Kidney glomerular epithelial cell (primary cell): ENCODE measurements at regions not wholly inside any gene's neighbourhood (a gene's known extent, or its start where the extent isn't known, plus 50 kb on each side); places are given as distances from the start of the nearest gene placed in this dataset.
"Not testable (repeated sequence)": the region's sequence is repeated elsewhere in the genome, so short reads cannot be mapped to it uniquely, and the experiment has no call there.

Source experiments
- DNase-seq: peaks from one replicate; lab custom pipeline; 2025; lab: John Stamatoyannopoulos, UW

DNA sequence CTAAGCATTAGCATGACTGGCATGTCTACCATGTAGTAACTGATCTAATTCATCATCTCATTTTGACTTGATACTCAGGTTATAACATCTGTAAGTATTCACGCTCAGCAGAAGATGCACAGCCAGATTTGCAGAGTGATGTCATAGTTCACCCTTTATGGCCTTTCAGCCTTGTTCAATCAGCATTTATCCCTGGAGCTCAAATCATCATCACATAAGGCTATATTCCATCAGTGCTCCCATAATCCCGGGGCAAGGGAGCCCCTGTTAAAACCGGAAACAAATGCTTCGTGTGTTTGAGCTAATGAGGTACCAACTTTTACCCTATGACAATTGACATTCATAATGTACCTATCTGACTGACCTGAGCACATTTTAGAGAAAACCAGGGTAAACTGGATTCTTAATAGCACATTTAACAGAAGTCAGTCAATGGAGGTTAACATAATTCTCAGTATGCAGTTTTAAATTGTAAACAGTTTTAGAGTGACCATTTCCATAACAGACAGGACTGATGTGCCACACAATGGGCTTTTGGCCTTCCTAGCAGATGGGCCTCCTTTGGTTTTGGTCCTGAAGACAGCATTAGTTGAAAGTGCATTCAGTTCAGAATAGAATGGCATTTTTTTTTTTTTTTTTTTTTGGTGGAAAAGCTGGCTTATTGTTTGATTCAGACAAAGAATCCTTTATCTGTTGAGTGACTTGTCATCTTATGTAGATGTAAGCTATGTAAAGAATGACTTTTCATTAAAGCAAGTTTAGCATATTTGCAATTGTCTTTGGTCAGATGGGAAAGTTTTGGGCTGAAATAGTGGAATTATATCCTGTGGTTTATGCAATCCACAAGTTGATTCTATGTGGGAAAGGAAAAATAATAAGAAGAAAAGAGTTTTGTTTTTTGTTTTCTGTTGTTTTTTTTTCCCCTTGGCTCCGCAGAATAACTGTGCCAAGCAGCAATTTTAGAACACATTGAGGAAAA is 866.0 kb upstream of the ACVR2A start:
- DNase-seq, result no peak

DNA sequence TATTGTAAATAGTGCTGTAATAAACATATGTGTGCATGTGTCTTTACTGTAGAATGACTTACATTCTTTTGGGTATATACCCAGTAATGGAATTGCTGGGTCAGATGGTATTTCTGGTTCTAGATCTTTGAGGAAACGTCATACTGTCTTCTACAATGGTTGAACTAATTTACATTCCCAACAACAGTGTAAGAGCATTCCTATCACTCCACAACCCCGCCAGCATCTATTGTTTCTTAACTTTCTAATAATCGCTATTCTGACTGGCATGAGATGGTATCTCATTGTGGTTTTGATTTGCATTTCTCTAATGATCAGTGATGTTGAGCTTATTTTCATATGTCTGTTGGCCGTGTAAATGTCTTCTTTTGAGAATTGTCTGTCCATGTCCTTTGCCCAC is 873.8 kb upstream of the ACVR2A start:
- not testable (repeated sequence) for DNase-seq

DNA sequence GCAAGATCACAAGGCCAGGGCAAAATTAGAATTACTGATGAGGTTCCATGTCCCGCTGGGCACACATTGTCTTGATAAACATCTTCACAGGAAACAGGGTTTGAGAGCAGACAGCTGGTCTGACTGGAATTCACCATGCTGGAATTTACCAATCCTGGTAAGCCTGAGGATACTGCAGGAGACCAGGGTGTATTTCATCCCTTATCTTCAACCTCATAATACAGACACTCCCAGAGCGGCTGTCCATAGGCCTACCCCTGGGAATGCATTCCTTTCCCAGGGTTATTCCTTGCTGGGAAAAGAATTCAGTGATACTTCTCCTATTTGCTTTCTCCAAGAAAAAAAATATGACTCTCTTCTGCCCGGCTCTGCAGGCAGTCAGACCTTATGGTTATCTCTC is 875.1 kb upstream of the ACVR2A start:
- DNase-seq, result not testable (repeated sequence)

DNA sequence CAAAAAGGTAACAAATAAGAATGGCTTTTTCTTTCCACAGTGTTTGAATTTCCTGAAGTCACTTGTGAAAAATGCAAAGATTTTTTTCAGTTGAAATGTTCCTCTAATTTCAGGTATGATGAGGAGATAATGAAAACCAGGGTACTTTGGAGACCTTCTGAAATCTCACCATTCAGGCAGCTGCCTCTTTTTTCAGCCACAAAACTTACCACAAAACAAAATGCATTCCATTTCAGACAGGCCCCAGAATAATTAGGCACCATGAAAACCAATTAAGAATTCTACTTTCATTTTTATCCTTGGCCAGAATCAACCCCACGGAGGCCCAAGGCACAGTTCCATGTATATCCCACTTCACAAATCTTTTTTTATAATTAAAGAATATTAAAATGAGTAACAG is 880.3 kb upstream of the ACVR2A start:
- DNase-seq, result no peak

DNA sequence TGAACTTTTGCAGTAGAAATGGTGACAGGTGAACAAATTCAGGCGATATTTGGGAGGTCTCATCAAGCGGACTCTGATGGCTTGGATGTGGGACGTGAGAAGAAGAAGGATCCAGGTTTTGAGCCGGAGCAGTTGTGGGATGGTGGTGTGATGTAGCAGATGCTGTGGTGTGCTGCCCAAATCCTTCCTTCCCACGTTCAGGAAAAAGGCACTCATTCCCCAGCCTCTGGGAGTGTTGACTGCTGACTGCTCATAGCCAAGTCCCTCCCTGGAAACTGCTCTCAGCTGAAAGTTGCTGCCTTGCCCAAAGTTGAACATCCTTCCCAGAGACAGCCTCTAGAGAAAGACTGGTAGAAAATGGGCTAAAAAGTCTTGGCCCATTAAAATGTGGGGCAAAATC is 890.3 kb upstream of the ACVR2A start:
- no peak for DNase-seq

DNA sequence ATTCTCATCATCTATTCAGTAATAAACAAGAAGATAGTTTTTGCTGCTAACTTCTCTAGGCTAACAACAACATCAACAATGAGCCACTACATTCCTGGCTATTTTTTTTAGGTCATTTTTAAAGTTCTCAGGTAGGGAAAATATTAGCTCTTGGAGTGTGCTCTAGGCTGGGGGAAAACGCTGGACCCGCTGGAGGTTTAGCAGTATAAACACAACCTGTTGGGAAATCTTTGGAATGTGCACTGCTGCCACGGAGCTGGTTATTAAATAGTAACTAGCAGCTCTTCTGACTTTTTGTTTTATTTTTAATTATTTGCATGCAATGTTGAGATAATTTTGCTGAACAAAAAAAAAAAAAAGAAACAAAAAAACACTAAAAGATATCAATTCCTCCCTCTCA is 892.1 kb upstream of the ACVR2A start:
- DNase-seq, result peak; percentile 30

DNA sequence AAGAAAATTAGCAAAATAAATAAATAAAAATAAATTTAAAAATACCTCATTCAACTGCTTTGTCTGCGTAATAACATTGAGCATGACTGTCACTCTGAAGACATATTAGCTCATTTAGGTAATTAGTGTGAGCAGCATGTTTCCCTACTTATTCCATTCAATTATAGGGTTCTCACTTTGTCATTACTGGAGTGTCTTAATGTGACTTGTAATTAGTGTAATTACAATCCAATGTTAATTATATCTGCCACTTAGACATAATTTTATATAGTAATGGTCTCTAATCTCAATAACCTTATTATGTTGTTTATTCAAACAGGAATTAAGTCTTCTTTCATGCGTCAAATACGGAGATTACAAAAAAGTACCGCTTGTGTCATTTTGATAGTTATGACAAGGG is 893.9 kb upstream of the ACVR2A start:
- no peak for DNase-seq

DNA sequence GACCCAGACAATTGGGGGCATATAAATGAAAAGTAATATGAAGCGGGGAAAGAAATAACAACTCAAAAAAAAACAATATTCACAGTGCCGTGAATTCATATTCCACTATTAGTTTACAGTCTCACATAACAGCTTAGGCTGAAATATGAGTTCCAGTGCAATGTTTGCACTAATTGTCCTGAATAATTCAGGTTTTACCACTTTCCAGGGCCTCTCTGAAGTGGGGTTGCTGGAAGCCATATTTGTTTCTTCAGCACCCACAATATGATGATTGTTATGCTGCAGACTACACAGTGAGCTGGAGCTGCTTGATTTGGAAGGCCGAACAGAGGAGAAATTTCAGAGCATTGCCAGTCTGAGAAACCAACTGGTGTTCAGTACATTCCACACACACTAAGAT is 894.5 kb upstream of the ACVR2A start:
- DNase-seq, result no peak

DNA sequence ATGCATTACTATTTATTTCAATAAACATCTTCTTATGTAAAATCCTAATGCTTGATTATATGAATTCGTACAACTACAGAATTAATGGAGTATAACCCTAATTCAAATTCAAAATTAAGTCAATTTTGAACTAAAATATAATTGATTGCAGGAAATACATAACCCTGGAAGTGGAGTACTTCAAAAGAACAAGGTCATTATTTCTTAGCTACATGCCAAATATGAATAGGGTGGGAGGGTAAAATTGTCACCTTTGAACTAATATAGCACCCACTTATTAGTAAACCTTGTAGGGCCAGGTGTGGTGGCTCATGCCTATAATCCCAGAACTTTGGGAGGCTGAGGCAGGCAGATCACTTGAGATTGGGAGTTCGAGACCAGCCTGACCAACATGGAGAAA is 895.4 kb upstream of the ACVR2A start:
- DNase-seq, result no peak

DNA sequence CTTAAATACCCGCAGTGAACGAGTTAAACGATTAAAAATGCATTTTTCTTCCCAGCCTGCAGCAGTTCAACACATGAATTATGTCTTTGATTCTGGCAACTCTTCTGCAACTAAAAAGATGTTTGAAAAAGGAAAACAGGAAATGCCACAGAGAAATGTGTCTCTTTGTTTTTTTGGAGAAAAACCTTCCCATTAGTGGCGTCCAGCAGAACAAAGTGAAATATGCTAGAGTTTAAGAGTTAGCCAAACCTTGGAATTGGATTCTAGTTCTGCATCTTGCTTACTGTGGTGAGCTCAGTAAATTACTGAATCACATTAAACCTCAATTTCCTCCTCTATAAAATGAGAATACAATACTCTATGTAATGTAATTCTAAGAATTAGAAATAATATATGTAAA is 900.2 kb upstream of the ACVR2A start:
- DNase-seq, result no peak

DNA sequence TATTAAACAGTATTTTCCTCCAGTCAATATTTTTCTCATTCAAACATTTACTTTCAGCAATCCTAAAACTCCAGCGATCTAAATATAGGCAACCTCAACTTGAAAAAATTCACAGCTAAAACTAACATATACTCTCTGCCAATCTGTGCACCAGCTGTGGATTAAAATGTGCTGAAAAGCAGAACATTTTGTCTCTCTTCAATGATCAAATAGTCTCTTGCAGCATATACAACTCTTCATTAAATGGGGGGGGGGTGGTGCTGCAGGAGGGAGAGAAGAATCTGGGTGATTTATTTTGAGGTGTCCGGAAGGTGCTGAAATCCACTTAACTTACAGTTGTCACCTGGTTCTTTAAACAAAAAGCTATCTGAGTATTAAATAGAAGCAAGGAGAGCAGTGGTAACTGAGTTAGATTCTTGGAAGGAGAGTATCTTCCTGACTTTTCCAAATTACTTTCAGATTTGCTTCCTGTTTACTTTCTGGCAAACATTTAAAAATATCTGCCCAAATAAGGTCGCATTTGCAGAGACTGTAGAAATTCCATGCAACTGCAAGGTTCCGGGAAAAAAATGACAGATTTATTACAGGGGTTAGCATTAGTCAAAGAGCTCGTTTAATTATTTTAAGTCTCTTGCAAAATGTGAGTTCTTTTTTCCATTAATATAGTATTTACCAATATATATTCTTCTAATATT is 904.7 kb upstream of the ACVR2A start:
- DNase-seq, result no peak

DNA sequence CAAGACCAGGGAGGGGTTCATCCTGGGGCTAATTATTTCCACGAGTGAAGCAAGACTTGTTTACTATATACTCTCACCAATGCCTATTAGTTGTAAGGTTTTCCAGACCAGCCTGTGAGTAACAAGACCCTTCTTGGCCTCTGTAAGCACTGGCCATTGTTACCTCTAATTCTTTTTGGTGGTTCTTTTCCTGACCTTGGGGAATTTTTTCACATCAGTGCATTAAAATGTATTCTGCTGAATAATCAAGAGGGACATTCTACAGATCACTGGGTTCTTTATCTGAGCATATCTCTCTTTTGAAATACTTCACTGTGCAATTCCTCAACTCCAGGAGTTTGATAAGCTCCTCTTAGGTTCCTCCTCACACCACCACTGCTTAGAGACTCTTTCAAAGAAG is 909.9 kb upstream of the ACVR2A start:
- DNase-seq, result no peak

DNA sequence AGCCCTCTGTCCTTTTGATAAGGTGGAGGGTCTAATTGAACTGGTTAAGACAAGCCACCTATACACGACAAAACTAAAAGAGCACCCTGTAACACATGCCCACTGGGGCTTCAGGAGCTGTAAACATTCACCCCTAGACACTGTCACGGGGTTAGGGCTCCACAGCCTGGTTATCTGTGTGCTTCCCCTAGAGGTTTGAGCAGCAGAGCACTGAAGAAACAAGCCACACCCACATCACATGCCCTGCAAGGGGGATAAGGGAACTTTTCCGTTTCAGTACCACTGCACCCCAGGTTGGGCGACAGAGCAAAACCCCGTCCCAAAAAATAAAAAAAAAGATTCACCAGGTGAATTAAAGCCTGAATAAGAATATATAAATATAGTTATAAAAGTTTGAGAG is 913.7 kb upstream of the ACVR2A start:
- DNase-seq, result no peak

DNA sequence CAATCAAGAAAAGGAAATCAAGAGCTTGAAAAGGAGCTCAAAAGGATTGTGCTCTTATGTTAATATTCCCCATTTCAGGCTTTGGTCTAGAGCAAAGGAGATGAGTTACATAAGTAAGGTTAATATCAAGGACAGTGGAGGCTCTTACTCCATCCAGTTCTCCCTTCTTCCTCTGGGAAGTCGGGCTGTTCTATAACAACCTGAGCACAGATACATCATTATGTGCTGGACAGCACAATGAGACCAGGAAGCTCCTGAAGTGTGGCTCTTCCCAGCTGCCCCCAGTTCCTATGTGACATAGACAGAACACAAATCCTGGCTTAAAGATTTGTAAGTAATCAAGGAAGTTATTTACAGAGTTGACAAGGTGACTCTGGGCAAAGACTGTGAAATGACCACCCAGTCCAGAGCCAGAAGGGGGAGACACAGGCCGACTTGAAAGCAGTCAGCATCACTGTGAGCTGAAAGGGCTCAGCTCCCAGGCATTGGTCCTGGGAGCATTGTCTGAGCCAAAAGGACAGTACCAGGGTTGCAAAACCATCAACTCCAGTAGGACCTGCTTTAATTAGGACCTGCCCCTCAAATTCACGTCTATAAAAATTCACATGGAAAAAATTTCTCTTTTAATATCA is 917.6 kb upstream of the ACVR2A start:
- peak; percentile 28 for DNase-seq

DNA sequence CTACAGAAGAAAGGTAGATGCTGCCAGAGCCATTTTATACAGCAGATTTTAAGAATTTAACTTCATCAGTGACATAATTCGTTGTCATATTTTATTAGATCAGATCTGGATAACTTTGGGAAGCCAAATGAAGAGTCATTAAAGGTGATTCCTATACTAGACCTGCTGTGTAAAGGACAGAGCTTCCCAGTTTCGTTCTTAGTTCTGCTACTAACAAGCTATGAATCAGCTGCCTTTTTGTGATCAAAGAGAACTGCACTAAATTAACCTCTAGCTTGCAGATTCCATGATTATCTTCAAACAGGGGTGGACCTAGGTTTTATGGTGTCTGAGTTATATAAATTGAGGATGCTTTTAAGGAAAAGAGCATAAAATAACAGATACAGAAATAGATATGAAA is 926.5 kb upstream of the ACVR2A start:
- no peak for DNase-seq

DNA sequence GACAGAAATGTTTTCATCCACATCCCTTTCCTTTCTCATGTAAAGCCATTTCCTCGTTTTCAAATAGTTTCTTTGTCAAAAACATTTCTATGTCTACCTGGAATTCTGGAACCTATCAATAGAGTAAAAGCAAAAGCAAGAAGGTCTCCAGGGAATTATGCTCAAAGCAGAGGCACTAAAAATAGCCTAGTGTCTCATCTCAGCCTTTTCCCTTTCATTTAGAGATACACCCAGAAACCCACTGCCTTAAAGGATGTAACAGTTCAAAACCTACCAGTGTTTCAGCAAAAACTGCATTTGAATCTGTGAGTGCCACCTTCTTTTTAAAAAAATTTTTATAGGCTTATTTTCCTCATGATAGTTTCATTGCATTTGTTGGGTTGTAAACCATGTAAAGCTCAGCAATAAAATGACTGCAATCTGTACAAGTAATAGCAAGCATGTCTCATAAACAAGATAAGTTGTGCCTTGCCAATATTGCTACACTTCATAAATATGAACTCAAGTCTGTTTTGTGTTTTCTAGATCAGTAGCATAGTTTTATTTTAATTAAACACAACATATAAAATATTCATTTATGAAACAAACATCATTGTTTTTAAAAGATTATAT is 927.3 kb upstream of the ACVR2A start:
- DNase-seq, result no peak

DNA sequence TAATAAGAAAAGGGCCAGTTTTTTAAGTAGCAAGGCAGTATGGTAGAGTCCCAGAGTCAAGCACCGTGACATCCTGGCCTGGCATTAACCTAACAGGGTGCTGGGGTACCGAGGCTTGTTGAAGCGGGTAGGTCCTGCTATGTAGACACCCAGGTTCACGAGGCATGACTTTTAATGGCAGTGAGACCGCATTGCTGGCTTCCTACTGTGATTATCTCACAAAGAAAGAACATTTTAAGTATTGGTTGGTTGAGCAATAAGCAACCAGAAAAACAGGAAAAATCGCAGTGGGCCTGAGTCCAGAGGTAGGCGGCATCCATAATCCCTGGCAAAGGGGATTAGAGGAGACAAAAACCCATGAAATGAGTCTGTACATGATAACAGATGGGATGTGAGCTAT is 927.9 kb upstream of the ACVR2A start:
- no peak for DNase-seq

DNA sequence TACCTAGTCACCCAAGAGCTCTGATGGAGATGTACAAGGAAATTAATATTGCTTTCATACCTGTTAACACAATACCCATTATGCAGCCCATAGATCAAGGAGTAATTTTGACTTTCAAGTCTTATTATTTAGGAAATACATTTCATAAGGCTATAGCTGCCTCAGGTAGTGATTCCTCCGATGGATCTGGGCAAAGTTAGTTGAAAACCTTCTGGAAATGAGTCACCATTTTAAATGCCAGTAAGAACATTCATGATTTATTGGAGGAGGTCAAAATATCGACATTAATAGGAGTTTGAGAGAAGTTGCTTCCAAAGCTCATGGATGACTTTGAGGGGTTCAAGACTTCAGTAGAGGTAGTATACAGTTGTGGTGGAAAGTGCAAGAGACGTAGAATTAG is 931.4 kb upstream of the ACVR2A start:
- no peak for DNase-seq

DNA sequence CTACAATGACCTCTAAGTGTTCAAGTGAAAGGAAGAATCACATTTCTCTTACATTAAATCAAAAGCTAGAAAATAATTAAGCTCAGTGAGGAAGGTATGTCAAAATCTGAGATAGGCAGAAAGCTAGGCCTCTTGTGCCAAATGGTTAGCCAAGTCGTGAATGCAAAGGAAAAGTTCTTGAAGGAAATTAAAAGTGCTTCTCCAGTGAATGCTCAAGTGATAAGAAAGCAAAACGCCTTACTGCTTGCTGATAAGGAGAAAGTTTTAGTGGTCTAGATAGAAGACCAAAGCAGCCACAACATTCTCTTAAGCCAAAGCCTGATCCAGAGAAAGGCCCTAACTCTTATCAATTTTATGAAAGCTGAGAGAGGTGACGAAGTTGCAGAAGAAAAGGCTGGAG is 932.3 kb upstream of the ACVR2A start:
- no peak for DNase-seq

DNA sequence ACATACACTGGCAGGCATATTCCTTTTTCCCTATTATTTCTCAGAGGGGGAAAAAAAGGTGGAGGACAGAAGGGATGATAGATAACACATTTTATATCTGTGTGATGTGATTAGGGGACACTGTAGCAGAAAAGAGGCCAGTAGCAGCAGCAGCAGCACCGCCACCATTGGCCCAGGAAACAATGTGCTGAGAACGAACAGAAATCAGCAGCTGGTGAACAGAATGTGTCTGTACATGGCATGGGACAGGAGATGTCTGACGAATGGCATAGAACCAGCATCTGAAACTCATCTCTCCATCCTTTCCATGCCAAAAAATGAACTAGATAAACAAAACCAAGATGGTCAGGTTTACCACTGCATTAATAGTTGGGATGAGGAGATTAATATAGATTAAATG is 936.1 kb upstream of the ACVR2A start:
- no peak for DNase-seq

DNA sequence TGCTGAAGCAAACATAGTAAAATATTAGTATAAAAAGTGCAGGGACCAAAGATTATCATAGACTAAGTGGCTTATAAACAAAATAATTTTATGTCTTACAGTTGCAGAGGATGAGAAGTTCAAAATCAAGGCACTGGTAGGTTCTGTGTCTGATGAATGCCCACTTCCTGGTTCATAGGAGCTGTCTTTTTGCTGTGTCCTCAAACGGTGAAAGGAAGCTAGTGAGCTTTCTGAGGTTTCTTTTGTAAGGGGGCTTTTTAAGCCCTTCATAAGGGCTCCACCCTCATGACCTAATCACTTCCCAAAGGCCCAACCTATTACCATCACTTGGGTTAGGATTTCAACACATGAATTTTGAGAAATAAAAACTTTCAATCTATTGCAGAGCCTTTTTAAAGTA is 946.7 kb upstream of the ACVR2A start:
- DNase-seq, result no peak

DNA sequence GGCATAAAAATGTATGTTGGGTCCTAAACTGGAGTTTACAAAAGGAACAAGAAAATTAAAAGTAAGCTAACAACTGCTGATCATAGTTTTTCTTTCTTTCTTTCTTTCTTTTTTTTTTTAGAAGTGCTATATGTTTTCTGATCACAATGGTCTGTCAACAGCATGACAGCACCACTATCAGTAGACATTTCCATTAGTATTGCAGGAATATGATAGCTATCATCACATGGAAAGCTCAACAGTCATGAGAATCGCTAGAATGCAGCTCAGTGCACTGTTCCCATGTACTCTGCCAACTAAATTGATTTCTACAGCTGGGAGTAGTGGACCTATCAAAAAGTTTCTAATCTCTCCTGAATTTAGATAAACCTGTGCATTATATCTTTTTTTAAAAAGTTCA is 950.3 kb upstream of the ACVR2A start:
- DNase-seq, result no peak
